ENCODE measurements at regions not wholly inside any gene's neighbourhood (a gene's known extent, or its start where the extent isn't known, plus 50 kb on each side); places are given as distances from the start of the nearest gene placed in this dataset.

- no peak for TF ChIP-seq CTCF (IDR thresholded peaks at IDR 0.05; ENCODE audit: low read depth, low read length, missing input control)
- no peak for TF ChIP-seq REST (IDR thresholded peaks at IDR 0.05)
Measured at GRCh38 chr5:10049858-10050455, 199.7 kb downstream of the ATPSCKMT start.
